Activated CD8-positive, alpha-beta T cell treated with anti-CD3 and anti-CD28 coated beads for 36 hours (primary cell): ENCODE measurements at regions not wholly inside any gene's neighbourhood (a gene's known extent, or its start where the extent isn't known, plus 50 kb on each side); places are given as distances from the start of the nearest gene placed in this dataset.

Experiments
- ATAC-seq: fragments of 200-7000 bp; cut with Tn5 transposase; one replicate; pipeline ENCODE4 v1.10.0; 2021; ENCODE audit warnings: mild to moderate bottlenecking, moderate library complexity
- CTCF ChIA-PET: fragments of 350-600 bp; sonication (Branson Sonifier 250); formaldehyde crosslinking; loops from one replicate; lab custom pipeline; 2021; ENCODE audit warnings: antibody characterized with exemption; lab: Charles Lee
- POLR2A ChIA-PET: fragments of 350-600 bp; sonication (Branson Sonifier 250); formaldehyde crosslinking; loops from one replicate; lab custom pipeline; 2021; ENCODE audit warnings: antibody characterized with exemption; lab: Charles Lee
- DNase-seq: peaks from one replicate; pipeline ENCODE4 v3.0.0-alpha.2; 2020
- H3K27ac Mint-ChIP-seq: one replicate; pipeline ENCODE4 v1.8.0; 2021; ENCODE audit warnings: mild to moderate bottlenecking, mixed read lengths
- H3K27me3 Mint-ChIP-seq: one replicate; pipeline ENCODE4 v1.8.0; 2021; ENCODE audit warnings: mixed read lengths
- H3K36me3 Mint-ChIP-seq: one replicate; pipeline ENCODE4 v1.8.0; 2021; ENCODE audit warnings: low read depth, mixed read lengths
- H3K4me1 Mint-ChIP-seq: one replicate; pipeline ENCODE4 v1.8.0; 2021; ENCODE audit warnings: low read depth, mixed read lengths
- H3K4me3 Mint-ChIP-seq: one replicate; pipeline ENCODE4 v1.8.0; 2021; ENCODE audit warnings: mild to moderate bottlenecking, moderate library complexity, mixed read lengths
- H3K9me3 Mint-ChIP-seq: one replicate; pipeline ENCODE4 v1.8.0; 2021; ENCODE audit warnings: mixed read lengths
- CTCF ChIP-seq: fragments of 200-600 bp; IDR thresholded peaks from one replicate; pipeline ENCODE4 v1.8.0; 2022; ENCODE audit warnings: antibody characterized with exemption, mild to moderate bottlenecking
- intact Hi-C: fragments of 100-400 bp; cut with micrococcal nuclease; formaldehyde crosslinking; loops from one replicate; pipeline ENCODE4 v1.10.0; 2022

- DNase-seq, result no peak
- Mint-ChIP-seq H3K27ac (no peak overlapping the region), H3K36me3 (no peaks in the 10 kb centered on the region), H3K9me3 (no peaks in the 10 kb centered on the region), H3K4me3 (no peak overlapping the region), H3K27me3 (no peaks in the 10 kb centered on the region), H3K4me1 (no peaks in the 10 kb centered on the region)
- POLR2A ChIA-PET, result no interaction called here
- ATAC-seq, result no peak
- no peak for TF ChIP-seq CTCF
- CTCF ChIA-PET, result interaction anchor here (1.2 kb wide), 1 partner anchor 49 kb away, joined by 3 read pairs; no protein-coding TSS in a partner anchor
- intact Hi-C loops, result no loop called here
Measured at GRCh38 chr15:39530480-39531342, 50.2 kb upstream of the THBS1 start.
